ENCODE measurements at regions not wholly inside any gene's neighbourhood (a gene's known extent, or its start where the extent isn't known, plus 50 kb on each side); places are given as distances from the start of the nearest gene placed in this dataset.

DNA sequence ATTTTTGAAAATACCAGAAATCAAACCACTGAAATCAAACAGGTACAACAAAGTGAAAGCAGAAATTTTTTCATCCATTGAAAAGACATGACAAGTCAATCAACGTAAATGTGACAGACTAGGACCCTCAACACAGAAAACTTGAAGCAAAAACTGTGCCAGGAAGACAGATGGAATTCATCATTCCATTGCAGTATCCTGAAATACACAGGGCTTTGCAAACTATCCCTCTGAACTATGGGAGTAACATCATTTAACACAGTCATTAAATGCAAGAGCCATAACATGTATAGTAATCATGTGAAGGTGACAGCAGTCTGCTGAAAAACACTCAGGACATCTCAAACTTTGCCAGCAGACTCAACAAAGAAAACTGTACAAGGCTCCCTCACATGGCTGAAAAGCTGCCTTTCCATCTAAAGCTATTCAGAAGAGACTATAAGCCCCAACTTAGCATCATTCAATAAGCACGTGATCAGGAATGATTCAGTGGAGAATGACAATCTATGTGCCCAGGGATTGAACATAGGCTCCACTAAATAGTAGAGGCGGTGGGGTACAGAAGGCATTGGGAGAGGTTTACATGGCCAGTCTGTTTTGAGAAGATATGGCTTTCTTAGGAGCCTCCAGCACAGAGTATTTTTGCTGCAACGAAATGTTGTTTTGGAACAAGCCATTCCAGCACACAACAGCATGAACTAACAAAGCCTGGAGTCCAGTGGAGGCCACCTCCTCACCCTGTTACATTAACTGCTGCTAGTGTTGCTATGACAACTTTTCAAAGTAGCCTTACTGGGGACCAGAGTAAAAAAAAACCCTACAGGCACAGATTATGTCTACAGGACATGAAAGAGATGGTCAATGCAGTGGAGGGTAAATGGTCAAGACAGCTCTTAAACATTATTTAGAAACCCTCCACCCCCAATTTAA, 274.5 kb upstream of the NOCT start:
- DNase-seq: no peak
- Mint-ChIP-seq H3K9me3 (ENCODE audit: low read depth, unreplicated experiment) (no peaks in the 10 kb centered on the region), H3K36me3 (ENCODE audit: insufficient read depth, unreplicated experiment) (no peaks in the 10 kb centered on the region), H3K4me1 (ENCODE audit: low read depth, unreplicated experiment) (peaks cover 8% of the 10 kb centered on the region), H3K27me3 (ENCODE audit: unreplicated experiment) (no peaks in the 10 kb centered on the region), H3K27ac (ENCODE audit: unreplicated experiment) (no peak overlapping the region), H3K4me3 (ENCODE audit: low read depth, unreplicated experiment) (no peak overlapping the region)
- CTCF ChIA-PET: no interaction called here
- intact Hi-C loops (cut with micrococcal nuclease; ENCODE audit: unreplicated experiment): no loop called here
- BruUV-seq (replicated peaks): no TSS peak
- TF ChIP-seq, protein P1, sequence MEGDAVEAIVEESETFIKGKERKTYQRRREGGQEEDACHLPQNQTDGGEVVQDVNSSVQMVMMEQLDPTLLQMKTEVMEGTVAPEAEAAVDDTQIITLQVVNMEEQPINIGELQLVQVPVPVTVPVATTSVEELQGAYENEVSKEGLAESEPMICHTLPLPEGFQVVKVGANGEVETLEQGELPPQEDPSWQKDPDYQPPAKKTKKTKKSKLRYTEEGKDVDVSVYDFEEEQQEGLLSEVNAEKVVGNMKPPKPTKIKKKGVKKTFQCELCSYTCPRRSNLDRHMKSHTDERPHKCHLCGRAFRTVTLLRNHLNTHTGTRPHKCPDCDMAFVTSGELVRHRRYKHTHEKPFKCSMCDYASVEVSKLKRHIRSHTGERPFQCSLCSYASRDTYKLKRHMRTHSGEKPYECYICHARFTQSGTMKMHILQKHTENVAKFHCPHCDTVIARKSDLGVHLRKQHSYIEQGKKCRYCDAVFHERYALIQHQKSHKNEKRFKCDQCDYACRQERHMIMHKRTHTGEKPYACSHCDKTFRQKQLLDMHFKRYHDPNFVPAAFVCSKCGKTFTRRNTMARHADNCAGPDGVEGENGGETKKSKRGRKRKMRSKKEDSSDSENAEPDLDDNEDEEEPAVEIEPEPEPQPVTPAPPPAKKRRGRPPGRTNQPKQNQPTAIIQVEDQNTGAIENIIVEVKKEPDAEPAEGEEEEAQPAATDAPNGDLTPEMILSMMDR (IDR thresholded peaks at IDR 0.05; ENCODE audit: unreplicated experiment): no peak

GRCh38 chr4:138736362-138736761, 279.2 kb upstream of the NOCT start:
- no TSS peak for BruUV-seq (replicated peaks)
- intact Hi-C loops (cut with micrococcal nuclease; ENCODE audit: unreplicated experiment): no loop called here
- H3K4me1 Mint-ChIP-seq (ENCODE audit: low read depth, unreplicated experiment): peaks cover 10% of the 10 kb centered on the region
- H3K9me3 Mint-ChIP-seq (ENCODE audit: low read depth, unreplicated experiment): no peaks in the 10 kb centered on the region
- no peaks in the 10 kb centered on the region for H3K27me3 Mint-ChIP-seq (ENCODE audit: unreplicated experiment)
- no peak for DNase-seq
- H3K4me3 Mint-ChIP-seq (ENCODE audit: low read depth, unreplicated experiment): no peak overlapping the region
- no peaks in the 10 kb centered on the region for H3K36me3 Mint-ChIP-seq (ENCODE audit: insufficient read depth, unreplicated experiment)
- no peak overlapping the region for H3K27ac Mint-ChIP-seq (ENCODE audit: unreplicated experiment)
- CTCF ChIA-PET: no interaction called here
- TF ChIP-seq, protein P1 (IDR thresholded peaks at IDR 0.05; ENCODE audit: unreplicated experiment): no peak

GRCh38 chr4:138734746-138735145, 280.8 kb upstream of the NOCT start:
- Mint-ChIP-seq H3K4me3 (ENCODE audit: low read depth, unreplicated experiment) (no peak overlapping the region), H3K9me3 (ENCODE audit: low read depth, unreplicated experiment) (no peaks in the 10 kb centered on the region), H3K27me3 (ENCODE audit: unreplicated experiment) (no peaks in the 10 kb centered on the region), H3K36me3 (ENCODE audit: insufficient read depth, unreplicated experiment) (no peaks in the 10 kb centered on the region), H3K27ac (ENCODE audit: unreplicated experiment) (no peak overlapping the region), H3K4me1 (ENCODE audit: low read depth, unreplicated experiment) (peaks cover 10% of the 10 kb centered on the region)
- BruUV-seq (replicated peaks): no TSS peak
- CTCF ChIA-PET: no interaction called here
- intact Hi-C loops (cut with micrococcal nuclease; ENCODE audit: unreplicated experiment): no loop called here
- TF ChIP-seq, protein P1 (IDR thresholded peaks at IDR 0.05; ENCODE audit: unreplicated experiment): no peak
- DNase-seq: no peak

GRCh38 chr4:138728566-138728965, 287.0 kb upstream of the NOCT start:
- no peak for DNase-seq
- intact Hi-C loops (cut with micrococcal nuclease; ENCODE audit: unreplicated experiment): no loop called here
- Mint-ChIP-seq H3K36me3 (ENCODE audit: insufficient read depth, unreplicated experiment) (no peaks in the 10 kb centered on the region), H3K27me3 (ENCODE audit: unreplicated experiment) (peaks cover 8% of the 10 kb centered on the region), H3K27ac (ENCODE audit: unreplicated experiment) (no peak overlapping the region), H3K4me1 (ENCODE audit: low read depth, unreplicated experiment) (no peaks in the 10 kb centered on the region), H3K9me3 (ENCODE audit: low read depth, unreplicated experiment) (no peaks in the 10 kb centered on the region), H3K4me3 (ENCODE audit: low read depth, unreplicated experiment) (no peak overlapping the region)
- CTCF ChIA-PET: no interaction called here
- no TSS peak for BruUV-seq (replicated peaks)
- TF ChIP-seq, protein P1 (IDR thresholded peaks at IDR 0.05; ENCODE audit: unreplicated experiment): no peak

All from Calu3 (cell line).